ENCODE measurements at regions not wholly inside any gene's neighbourhood (a gene's known extent, or its start where the extent isn't known, plus 50 kb on each side); places are given as distances from the start of the nearest gene placed in this dataset.

GRCh38 chr1:209490013-209490412 lies 93.5 kb upstream of the CAMK1G start:
- TF ChIP-seq ZNF140 (tag by site-specific recombination; IDR thresholded peaks at IDR 0.05) (no peak), ZNF513 (tag by site-specific recombination; IDR thresholded peaks at IDR 0.05) (no peak), ZNF274 (IDR thresholded peaks at IDR 0.05; ENCODE audit: low read length) (no peak), ZNF274 (tag by site-specific recombination; IDR thresholded peaks at IDR 0.05; ENCODE audit: borderline replicate concordance) (no peak), ZNF433 (tag by site-specific recombination; IDR thresholded peaks at IDR 0.05; ENCODE audit: low read depth) (no peak), RBAK (tag by site-specific recombination; IDR thresholded peaks at IDR 0.05) (no peak), KLF16 (tag by site-specific recombination; IDR thresholded peaks at IDR 0.05) (no peak), TCF7L2 (IDR thresholded peaks at IDR 0.05; ENCODE audit: borderline replicate concordance, low read depth, low read length) (no peak), ZNF148 (tag by site-specific recombination; IDR thresholded peaks at IDR 0.05; ENCODE audit: borderline replicate concordance) (no peak), CTCF (tag by site-specific recombination; IDR thresholded peaks at IDR 0.05) (no peak), KLF1 (tag by site-specific recombination; IDR thresholded peaks at IDR 0.05) (no peak), ZBTB17 (tag by site-specific recombination; IDR thresholded peaks at IDR 0.05) (no peak), ZNF174 (tag by site-specific recombination; IDR thresholded peaks at IDR 0.05) (no peak), ZNF701 (tag by site-specific recombination; IDR thresholded peaks at IDR 0.05) (no peak)
